A673 (cell line): ENCODE measurements at regions not wholly inside any gene's neighbourhood (a gene's known extent, or its start where the extent isn't known, plus 50 kb on each side); places are given as distances from the start of the nearest gene placed in this dataset.

Experiments used
- EZH2 ChIP-seq: fragments of 200-600 bp; sonication (generic); IDR thresholded peaks from 2 replicates; pipeline ENCODE4 v1.6.1; 2017; ENCODE audit warnings: borderline replicate concordance, low read depth, mild to moderate bottlenecking, mixed read lengths, antibody characterized with exemption, low read length; ENCODE audit not compliant: poor library complexity, severe bottlenecking
- TF ChIP-seq, protein P1 (sequence below): fragments of 300-800, 200-600 bp; sonication (generic); conservative IDR thresholded peaks from 2 replicates; pipeline ENCODE4 v1.5.1; 2017; ENCODE audit warnings: low read depth, mild to moderate bottlenecking, antibody characterized with exemption, low read length, moderate library complexity, mixed read lengths

DNA sequence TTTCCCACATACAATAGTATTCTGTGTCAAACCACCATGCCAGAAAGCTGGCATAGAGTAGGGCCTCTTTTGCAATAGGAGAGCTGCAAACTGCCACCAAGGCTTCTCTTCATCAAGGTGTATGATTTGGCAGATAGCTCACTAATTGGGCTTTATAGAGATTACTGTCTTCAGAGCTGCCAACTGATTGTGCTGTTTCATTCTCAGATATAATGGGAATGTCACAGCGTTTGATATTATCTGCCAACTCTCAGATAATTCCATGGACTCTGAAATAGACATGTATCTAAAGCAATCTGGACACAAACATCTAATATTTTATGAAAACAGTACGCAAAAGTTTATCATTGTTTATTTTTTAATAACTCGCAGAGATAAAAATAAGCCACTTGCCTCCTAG, 1289.1 kb downstream of the STIM2 start:
- TF ChIP-seq, protein P1, sequence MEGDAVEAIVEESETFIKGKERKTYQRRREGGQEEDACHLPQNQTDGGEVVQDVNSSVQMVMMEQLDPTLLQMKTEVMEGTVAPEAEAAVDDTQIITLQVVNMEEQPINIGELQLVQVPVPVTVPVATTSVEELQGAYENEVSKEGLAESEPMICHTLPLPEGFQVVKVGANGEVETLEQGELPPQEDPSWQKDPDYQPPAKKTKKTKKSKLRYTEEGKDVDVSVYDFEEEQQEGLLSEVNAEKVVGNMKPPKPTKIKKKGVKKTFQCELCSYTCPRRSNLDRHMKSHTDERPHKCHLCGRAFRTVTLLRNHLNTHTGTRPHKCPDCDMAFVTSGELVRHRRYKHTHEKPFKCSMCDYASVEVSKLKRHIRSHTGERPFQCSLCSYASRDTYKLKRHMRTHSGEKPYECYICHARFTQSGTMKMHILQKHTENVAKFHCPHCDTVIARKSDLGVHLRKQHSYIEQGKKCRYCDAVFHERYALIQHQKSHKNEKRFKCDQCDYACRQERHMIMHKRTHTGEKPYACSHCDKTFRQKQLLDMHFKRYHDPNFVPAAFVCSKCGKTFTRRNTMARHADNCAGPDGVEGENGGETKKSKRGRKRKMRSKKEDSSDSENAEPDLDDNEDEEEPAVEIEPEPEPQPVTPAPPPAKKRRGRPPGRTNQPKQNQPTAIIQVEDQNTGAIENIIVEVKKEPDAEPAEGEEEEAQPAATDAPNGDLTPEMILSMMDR, result no peak
- TF ChIP-seq EZH2, result no peak
